ENCODE measurements at regions not wholly inside any gene's neighbourhood (a gene's known extent, or its start where the extent isn't known, plus 50 kb on each side); places are given as distances from the start of the nearest gene placed in this dataset.
A peak's percentile ranks its signal among the peaks of the same experiment; 100 is the strongest.

DNA sequence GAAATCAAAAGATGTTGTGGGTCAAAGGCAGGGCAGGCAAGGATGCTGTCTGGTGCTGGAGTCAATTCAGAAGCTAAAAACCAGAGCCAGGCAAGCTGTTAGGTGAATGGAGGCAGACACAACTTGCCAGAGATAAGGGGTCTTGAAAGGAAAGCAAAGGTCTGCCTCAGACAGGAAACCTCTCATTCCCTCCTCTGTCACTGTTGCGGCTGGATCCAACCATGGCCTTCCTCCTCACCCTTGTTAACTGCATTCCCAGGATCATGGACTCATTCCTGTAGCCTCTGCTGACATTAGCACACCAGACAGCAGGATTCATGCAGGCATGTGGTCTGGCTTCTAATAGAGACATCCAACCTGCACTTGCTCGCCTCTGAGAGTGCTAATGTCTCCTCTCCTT, 186.7 kb upstream of the HS3ST3A1 start:
- DNase-seq (ENCODE audit: low read depth, low spot score), result no peak
- H3K4me3 ChIP-seq (ENCODE audit: low read depth, low read length), result no peak overlapping the region
- no peak for TF ChIP-seq CTCF (IDR thresholded peaks at IDR 0.05; ENCODE audit: low read depth, low read length)
- in situ Hi-C loops (cut with HindIII; ENCODE audit: low sequenced_read_pairs), result no loop called here

- DNase-seq (ENCODE audit: low read depth, low spot score), result peak; percentile 66
- in situ Hi-C loops (cut with HindIII; ENCODE audit: low sequenced_read_pairs), result no loop called here
- peak; percentile 12 for TF ChIP-seq CTCF (IDR thresholded peaks at IDR 0.05; ENCODE audit: low read depth, low read length)
- no peak overlapping the region for H3K4me3 ChIP-seq (ENCODE audit: low read depth, low read length)
Observed at GRCh38 chr17:13792314-13792713, 190.6 kb upstream of the HS3ST3A1 start.

DNA sequence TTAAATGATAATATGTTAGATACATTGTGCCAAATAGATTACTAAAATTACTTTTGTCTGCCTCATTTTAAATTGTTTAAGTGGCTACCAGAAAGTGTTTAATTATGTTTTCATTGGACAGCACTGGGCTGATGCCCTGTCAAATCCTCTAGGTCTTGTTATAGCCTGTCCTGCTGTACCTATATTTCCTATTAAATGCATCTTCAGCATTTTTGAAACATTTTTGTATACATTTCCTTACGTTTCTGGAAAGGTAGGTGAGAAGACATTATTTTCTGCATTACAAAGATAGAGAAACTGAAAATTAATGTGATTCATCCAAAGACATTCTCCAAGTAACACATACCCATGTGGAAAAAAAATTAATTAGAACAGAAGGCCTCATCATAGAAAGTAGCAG, 192.2 kb upstream of the HS3ST3A1 start:
- no peak for TF ChIP-seq CTCF (IDR thresholded peaks at IDR 0.05; ENCODE audit: low read depth, low read length)
- no peak overlapping the region for H3K4me3 ChIP-seq (ENCODE audit: low read depth, low read length)
- in situ Hi-C loops (cut with HindIII; ENCODE audit: low sequenced_read_pairs), result no loop called here
- no peak for DNase-seq (ENCODE audit: low read depth, low spot score)

DNA sequence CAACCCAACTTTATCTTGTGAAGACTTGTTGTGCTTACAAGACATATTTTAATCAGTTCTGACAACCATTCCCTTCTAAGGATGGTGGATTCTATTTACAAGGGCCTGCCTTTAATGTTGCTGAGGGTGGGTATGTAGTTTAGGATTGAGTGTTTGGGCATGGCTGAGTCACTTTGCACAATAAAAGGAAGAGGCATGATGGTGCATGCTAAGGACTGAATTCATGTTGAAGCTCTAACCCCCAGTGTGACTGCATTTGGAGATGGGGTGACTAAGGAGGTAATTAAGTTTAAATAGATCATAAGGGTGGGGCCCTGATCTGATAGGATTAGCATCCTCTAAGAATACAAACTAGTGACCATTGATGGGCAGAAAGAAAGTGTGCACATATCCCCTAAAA, 196.1 kb upstream of the HS3ST3A1 start:
- in situ Hi-C loops (cut with HindIII; ENCODE audit: low sequenced_read_pairs), result no loop called here
- TF ChIP-seq CTCF (IDR thresholded peaks at IDR 0.05; ENCODE audit: low read depth, low read length), result no peak
- no peak for DNase-seq (ENCODE audit: low read depth, low spot score)
- H3K4me3 ChIP-seq (ENCODE audit: low read depth, low read length), result no peak overlapping the region

DNA sequence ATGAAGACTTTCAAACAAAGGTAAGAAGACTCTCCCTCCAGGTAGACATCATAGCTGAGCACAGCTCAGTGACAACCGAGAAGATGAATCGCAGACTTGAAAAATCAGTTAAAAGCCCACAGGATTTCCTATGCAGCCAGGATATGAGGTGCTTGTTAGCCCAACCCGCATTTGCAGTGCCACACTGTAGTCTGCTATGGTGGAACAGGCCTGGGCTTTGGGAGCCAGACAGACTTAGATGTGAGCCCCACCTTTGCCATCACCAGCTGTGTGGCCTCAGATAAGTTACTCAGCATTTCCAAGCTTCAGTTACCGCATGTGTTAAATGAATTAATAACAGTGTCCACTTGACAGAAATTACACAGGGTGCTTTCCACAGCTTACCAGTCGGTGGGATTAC, 204.4 kb upstream of the HS3ST3A1 start:
- in situ Hi-C loops (cut with HindIII; ENCODE audit: low sequenced_read_pairs), result no loop called here
- no peak for TF ChIP-seq CTCF (IDR thresholded peaks at IDR 0.05; ENCODE audit: low read depth, low read length)
- no peak overlapping the region for H3K4me3 ChIP-seq (ENCODE audit: low read depth, low read length)
- DNase-seq (ENCODE audit: low read depth, low spot score), result no peak

DNA sequence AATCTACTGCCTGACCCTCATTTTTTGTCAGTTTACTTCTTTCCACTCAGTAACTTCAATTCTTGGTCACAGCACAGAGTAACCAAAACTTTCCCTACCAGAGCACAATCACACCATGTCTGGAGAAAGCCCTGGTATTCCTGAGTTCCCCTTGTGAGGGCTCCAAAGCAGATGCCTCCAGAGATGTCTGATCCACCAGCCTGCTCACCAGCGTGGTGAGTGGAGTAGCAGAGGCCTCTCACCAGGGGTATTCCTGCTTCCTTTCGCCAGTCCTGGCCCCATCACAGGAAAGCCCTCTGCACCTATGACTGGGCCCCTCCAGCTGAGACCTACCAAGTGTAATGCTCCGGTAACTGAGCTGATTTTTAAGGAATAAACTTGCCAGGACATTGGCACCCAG, 205.4 kb upstream of the HS3ST3A1 start:
- no peak for DNase-seq (ENCODE audit: low read depth, low spot score)
- no peak for TF ChIP-seq CTCF (IDR thresholded peaks at IDR 0.05; ENCODE audit: low read depth, low read length)
- H3K4me3 ChIP-seq (ENCODE audit: low read depth, low read length), result no peak overlapping the region
- in situ Hi-C loops (cut with HindIII; ENCODE audit: low sequenced_read_pairs), result no loop called here

GRCh38 chr17:13812350-13812749, 210.6 kb upstream of the HS3ST3A1 start:
- no peak for DNase-seq (ENCODE audit: low read depth, low spot score)
- no peak overlapping the region for H3K4me3 ChIP-seq (ENCODE audit: low read depth, low read length)
- TF ChIP-seq CTCF (IDR thresholded peaks at IDR 0.05; ENCODE audit: low read depth, low read length), result no peak
- in situ Hi-C loops (cut with HindIII; ENCODE audit: low sequenced_read_pairs), result no loop called here
